ENCODE measurements at regions not wholly inside any gene's neighbourhood (a gene's known extent, or its start where the extent isn't known, plus 50 kb on each side); places are given as distances from the start of the nearest gene placed in this dataset.

GRCh38 chr13:99860745-99861144, 110.8 kb downstream of the ZIC5 start:
- DNase-seq (ENCODE audit: low spot score) = no peak

DNA sequence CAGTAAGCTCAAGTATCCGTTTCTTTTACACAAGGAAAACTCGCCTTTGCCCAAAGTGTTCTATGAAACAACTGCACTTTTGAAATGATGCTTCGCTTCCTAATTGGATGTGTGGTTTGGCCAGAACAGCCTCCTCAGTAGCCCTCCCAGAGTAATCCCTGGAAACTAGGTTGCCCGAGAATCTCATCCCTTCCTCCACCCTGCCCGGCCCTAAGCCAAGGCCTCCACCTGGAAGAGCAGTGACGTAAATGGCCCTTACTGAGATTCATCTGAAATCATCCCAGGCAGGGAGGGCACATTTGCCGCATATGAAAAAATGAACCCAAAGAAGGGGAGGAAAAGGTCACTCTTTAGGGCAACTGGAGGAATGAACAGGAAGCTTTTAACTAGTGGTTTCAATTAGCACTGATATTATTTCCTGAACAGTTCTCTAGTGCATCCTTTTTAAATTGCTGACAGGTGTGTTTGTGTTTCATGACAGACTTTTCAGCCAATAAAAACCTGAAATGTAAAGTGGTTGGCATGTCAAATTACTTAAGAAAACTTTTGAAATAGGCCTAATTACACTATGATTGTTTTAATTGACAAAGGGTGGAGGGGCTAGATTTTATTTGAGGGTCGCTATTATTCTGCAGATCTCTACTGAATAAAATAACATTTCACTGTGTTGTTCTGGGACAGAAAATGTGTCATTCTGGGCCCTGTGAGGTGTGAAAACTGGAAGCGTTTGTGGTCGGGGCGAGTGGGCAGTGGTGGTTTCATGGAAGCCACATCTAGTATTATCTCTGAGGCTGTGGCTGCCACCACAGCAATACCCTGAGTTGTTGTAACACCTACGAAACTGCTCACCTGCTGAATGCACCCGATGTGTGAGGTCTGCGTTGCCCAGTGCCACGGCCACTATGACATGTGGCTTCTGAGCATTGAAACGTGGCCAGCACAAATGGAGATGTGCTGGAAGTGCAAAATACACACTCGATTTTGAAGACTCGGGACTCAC, 112.1 kb downstream of the ZIC5 start:
- no peak for DNase-seq (ENCODE audit: low spot score)

- no peak for DNase-seq (ENCODE audit: low spot score)
These were observed 113.8 kb downstream of the ZIC5 start for GRCh38 chr13:99857738-99858137.

DNA sequence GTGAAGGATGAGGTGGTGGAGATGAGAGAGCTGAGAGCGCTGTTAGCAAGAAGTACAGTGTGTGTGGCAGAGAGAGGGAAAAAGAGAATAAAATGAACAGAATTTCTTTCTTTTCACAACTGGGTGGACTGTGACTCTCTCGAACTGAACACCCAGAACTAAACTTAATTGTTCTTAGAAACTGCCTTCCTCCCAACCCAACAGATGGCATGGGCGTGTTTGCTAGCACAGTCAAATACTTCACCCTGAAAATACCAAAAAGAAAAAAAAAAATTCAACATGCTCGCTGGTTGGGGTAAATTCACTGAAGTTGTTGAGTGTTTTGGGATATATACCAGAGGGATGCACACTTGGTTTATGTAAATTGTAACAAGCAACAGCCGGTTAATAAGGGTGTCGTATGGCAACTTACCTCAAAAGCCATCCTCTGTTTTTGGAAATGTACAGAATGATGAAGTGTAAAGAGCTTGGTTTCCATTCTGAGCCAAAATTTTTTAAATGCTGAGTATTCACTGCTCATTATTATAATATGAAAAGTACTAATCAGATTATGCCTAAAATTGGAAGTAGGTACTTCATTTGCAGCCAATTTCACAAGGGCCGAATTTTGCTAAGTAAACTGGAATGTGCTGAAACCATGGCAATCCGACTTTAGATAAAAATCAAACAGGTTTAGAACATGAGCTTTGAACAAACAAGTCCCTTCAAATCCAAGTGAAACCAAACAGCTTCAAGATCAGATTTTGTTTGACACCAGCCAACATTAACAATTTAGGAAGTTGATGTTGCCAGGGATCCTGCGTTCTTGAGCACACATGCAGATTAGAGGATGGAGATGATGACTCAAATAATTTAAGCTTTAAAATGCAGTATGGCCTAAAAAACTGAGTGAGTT, 115.8 kb downstream of the ZIC5 start:
- no peak for DNase-seq (ENCODE audit: low spot score)

DNA sequence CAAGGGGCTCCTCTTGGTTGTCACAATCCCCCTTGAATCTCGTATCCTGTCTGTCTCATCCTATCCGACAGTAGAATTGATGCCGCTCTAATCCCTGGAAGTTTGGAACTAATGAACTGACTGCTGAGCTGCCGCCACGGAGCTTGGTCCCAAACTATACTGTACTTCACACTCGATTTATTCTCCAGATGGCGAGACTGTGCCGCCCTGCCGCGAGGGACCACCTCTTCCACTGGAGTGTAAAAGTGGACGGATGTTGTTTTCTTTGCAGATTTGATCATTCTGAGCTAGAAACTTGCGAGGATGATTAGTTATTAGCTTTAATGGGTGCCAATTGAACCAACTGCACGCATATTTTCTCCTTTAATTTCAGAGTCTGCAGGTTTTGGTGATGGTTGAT, 117.2 kb downstream of the ZIC5 start:
- no peak for DNase-seq (ENCODE audit: low spot score)

GRCh38 chr13:99847318-99847750, 124.2 kb downstream of the ZIC5 start:
- DNase-seq (ENCODE audit: low spot score) = no peak

DNA sequence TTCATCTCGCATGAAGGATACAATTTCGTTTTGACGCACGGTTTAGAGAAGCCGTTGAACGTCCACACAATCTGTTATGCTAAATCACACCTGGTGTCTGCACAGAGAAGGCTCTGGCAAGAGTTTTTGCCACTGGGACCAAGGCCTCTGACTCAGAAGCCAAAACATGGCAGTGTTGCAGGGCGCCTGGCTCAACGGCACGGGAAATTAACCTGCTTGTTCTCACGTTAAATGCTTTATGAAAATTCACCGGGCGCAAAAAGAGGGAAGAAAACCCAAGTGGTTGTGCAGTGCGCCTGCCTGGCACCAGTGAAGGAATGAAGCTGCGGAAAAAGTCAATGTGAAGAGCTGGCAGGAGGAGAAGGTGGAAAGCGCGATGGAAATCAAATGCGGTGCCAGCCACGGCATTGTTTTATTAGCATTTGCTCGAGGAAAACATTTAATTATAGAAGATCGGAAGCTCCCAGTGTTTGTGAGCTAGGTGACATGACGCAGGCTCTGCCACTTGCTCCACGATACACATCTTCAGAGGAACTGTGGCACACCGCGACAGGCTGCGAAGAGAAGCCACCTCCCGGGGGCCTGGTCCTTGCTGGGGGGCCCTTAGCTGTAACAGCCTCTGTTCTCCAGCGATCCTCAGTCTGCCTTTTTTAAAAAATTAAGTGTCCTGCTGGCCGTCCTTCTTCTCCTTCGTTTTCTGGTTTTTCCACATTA, 126.2 kb downstream of the ZIC5 start:
- no peak for DNase-seq (ENCODE audit: low spot score)

GRCh38 chr13:99844421-99844820, 127.1 kb downstream of the ZIC5 start:
- DNase-seq (ENCODE audit: low spot score) = no peak

GRCh38 chr13:99843872-99844271, 127.7 kb downstream of the ZIC5 start:
- no peak for DNase-seq (ENCODE audit: low spot score)

DNA sequence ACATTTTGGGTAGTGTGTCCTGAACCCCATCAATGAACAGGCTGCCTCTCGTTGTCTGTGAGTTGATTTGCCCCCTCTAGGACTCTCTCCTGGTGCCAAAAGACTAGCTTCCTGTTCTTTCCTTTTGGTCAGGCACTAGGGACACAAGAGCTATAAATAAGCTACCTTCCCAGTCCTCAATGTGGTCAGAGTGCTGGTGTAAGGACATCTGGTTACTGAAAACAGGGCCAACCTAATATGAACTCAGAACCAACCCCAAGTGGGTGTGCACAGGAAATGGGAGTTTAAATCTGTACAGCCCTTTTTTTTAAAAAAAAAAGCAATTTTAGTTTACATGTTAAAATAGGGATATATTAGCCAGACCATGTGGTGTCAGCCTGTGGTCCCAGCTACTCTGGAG, 129.2 kb downstream of the ZIC5 start:
- DNase-seq (ENCODE audit: low spot score) = no peak

GRCh38 chr13:99836291-99836690, 135.3 kb downstream of the ZIC5 start:
- no peak for DNase-seq (ENCODE audit: low spot score)

DNA sequence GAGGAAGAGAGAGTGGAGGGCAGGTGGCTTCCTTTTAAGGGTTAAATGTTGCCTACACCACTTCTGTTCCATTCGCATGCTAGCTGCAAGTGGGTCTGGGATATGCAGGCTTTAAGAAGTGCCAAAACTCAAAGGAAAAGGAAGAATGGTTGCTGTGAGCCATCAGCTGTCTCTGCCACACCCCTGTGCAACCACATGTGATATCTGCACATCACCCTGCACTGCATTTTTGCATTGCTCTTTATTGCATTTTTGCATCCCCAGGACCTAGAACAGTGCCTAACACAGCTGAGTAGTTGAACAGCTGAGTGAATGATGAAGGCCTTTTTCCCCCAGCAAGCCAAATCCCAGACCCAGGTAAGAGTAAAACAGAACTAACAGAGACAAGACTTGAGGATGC, 136.1 kb downstream of the ZIC5 start:
- DNase-seq (ENCODE audit: low spot score) = no peak

GRCh38 chr13:99834246-99834645, 137.3 kb downstream of the ZIC5 start:
- DNase-seq (ENCODE audit: low spot score) = no peak

DNA sequence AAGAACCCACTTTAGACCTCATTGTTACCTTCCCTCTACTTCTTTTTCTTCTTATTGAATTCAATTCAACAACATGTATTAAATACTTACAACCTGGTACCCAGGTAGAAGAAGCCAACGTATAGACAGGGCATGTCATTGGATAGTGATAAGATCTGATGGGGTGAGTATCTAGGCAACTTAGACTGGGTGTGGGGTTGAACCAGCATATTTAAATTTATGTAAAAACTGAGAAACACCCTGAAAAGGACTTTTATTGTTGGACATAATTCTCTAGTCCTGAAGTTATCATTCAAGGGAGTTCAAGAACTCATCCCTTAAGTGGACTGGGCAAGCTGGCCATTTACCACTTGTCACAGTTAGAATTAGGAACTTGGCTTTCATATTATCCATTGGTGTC, 139.2 kb downstream of the ZIC5 start:
- DNase-seq (ENCODE audit: low spot score) = no peak

GRCh38 chr13:99830931-99831330, 140.6 kb downstream of the ZIC5 start:
- DNase-seq (ENCODE audit: low spot score) = no peak

GRCh38 chr13:99829593-99830239, 141.9 kb downstream of the ZIC5 start:
- DNase-seq (ENCODE audit: low spot score) = no peak

DNA sequence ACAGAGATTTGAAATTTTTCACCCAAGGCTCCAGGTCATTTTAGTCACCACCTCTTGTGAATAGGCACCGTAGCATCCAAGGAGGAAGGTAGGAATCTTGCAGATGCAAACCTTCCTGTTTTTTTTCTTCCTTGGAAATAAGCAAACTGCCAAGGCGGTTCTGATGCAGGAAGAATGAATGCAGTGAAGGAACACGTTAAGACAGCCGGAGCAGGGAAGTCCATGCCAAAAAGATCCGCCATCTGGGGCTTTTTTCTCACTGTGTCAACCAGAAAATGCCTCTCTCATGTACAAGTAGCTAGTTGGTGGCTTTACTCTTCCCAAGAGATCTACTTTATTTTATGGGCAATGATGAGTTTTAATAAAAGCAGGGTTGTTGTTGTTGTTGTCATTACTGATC, 142.4 kb downstream of the ZIC5 start:
- DNase-seq (ENCODE audit: low spot score) = no peak

DNA sequence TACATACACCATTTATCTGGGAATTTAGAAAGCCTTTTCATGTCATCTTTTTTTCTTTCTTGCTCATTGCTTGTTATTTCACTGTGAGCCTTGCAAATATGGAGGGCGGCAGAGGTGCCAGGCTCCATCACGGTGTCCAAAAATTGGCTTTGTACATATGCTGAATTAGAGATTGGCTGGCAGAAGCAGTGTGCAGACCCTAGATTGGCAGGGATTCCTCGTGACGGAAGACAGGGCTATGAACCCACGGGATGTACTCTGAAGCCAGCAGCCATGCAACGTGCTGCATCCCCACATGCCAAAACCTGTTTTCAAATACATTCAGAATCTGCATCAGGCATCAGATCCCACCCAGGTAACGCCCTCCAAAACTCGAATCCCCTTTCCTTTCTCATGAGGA, 142.8 kb downstream of the ZIC5 start:
- DNase-seq (ENCODE audit: low spot score) = no peak

DNA sequence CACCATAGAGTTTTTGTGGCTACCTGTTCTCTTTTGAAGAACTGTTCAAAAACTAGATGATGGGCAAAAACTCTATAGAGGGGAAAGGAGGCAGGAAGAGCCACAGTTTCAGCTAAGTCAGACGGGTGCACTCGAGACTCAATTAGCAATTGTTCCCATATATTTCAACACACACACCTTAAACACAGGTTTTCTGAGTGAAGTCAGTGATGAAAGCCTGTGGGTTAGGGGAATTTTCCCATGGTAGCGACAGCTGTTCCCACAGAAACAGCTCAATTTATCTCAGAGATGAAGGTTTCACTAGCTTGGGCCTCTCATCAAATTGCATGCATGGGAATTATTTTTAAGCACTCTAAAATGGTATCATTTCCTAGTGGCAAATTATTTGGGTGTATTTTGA, 143.4 kb downstream of the ZIC5 start:
- DNase-seq (ENCODE audit: low spot score) = no peak

DNA sequence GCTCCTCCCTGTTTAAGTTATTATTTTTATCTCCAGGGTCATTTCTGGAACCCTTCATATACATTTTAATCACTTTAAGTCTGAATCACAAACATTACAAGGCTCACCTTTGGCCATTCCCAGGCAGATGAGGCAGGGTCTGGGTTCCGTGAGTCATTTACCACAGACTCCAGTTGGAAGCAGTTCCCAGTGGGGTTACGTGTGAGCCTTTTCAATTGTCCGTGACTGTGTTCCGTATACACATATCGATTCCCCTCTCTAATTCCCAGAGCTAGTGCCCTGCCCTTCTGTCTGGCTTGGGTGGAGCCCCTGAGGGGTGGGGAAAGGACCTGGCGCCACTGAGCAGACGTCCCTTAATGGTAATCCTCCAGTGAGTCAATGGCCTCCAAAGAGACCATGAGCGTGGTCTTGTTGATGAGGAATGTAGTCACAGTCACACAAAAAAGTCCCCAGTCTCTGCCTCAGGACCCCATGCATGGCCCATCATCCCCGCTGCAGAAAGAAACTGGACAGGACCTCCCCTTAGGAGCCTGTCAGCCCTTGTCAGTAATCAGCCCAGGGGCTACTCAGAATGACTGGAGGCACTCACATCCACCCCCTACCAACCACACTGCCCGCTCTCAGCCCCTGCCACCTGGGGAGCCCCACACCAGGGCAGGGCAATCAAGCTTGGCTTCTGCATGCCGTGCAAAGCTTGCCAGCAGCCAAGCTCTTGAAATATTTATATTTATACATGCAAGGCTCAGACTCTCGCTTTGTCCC, 144.4 kb downstream of the ZIC5 start:
- DNase-seq (ENCODE audit: low spot score) = no peak

DNA sequence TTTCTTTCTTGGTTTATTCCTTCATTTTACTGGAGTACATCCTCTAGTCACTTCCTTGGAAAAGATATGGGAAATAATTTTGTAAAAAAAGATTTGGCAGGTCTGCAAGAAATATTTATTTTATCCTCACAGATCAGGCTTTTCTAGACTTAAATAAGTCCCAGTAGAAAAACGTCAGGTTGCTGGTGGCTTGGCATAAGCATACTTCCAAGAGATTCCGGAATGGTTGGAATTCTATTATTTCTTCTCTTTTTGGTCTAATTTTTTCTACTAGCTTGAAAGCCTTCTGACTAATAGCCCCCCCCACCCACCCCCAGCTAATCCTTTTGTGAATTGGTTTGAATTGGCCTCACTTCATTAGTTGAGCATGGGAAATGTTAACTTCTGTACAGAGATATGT, 147.6 kb downstream of the ZIC5 start:
- no peak for DNase-seq (ENCODE audit: low spot score)

All from COLO829 (cell line).